ENCODE measurements at regions not wholly inside any gene's neighbourhood (a gene's known extent, or its start where the extent isn't known, plus 50 kb on each side); places are given as distances from the start of the nearest gene placed in this dataset.

DNA sequence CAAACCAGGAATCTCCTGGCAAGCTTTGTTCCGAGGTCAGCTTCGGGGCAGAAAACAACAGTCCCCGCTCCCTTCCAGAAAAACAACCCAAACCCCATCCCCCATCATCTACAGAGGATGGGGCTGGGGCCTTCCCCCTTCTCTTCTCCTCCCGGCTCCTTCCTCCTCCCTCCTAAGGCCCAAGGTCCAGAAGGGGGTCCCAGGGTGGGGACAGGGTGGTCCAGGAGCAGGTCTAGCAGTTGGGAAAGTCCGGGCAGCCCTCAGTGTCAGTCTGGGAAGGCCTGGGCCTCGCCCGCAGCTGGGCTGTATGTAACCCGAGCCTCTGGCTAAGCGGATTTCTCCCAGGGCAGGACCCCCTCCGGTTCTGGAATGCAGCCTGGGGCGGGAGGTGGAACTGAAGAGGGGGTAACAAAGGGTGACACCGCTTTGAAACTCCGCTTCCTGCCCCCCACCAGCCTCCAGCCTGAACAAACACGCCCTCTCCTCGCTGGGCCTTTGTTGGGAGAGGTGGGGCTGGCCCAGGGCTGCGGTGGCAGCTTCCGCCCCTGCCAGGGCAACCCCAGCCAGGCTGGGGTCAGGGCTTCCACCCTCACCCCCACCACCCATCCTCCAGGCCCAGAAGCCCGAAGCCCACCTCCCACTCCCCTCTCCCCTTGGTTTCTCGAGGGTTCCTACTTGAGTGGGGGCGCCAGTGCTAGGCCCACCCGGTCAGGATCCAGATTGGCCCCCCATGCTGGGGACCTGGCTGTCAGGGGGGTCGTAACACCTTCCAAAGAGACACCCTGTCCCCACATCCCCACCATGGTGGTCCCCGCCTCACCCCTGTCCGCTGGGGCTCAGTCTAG is 63.5 kb downstream of the C9orf50 start:
- intact Hi-C loops (cut with DNase I; ENCODE audit: low total_unique reads) = no loop called here
- TF ChIP-seq, protein P1, sequence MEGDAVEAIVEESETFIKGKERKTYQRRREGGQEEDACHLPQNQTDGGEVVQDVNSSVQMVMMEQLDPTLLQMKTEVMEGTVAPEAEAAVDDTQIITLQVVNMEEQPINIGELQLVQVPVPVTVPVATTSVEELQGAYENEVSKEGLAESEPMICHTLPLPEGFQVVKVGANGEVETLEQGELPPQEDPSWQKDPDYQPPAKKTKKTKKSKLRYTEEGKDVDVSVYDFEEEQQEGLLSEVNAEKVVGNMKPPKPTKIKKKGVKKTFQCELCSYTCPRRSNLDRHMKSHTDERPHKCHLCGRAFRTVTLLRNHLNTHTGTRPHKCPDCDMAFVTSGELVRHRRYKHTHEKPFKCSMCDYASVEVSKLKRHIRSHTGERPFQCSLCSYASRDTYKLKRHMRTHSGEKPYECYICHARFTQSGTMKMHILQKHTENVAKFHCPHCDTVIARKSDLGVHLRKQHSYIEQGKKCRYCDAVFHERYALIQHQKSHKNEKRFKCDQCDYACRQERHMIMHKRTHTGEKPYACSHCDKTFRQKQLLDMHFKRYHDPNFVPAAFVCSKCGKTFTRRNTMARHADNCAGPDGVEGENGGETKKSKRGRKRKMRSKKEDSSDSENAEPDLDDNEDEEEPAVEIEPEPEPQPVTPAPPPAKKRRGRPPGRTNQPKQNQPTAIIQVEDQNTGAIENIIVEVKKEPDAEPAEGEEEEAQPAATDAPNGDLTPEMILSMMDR (IDR thresholded peaks at IDR 0.05) = no peak
- TF ChIP-seq POLR2A (IDR thresholded peaks at IDR 0.05) = no peak
- no peak for DNase-seq (ENCODE audit: low spot score in 2 of 2)
- no peak overlapping the region for H3K4me3 ChIP-seq (ENCODE audit: low read depth, poor library complexity, severe bottlenecking)
- 74 to 77% methylated on average over 24 of the region's 24 CpGs for WGBS, 2 donors

DNA sequence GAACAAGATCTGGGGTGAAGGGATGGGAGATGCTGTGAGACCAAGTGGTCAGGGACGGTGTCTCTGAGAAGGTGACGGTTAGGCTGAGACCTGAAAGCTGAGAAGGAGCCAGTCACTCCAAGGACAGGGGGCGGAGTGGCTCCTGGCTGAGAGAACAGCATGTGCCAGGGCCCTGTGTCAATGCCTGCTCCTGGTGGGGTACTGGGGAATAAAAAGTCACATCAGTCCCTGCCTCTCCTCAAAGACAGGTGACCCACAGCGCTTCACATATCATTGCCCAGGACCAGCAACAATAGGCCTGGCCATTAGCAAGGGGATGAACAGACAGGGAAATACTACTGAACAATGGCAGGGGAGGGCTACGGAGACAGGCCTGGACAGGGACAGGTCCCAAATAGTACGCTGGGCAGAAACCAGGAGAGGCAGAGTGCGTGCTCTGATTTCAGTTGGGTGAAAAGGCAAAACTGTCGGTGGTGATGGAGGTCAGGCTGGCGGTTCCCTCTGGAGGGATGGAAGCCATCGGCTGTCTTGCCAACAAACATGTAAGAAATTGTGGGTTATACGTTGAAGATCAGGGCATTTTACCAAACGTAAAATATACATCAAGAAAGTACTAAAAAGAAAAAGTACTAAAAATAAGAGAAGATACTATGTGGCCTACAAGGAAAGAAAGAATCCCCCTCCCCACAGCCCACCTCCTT is 64.3 kb downstream of the C9orf50 start:
- TF ChIP-seq POLR2A (IDR thresholded peaks at IDR 0.05) = no peak
- TF ChIP-seq, protein P1 (IDR thresholded peaks at IDR 0.05) = no peak
- intact Hi-C loops (cut with DNase I; ENCODE audit: low total_unique reads) = no loop called here
- H3K4me3 ChIP-seq (ENCODE audit: low read depth, poor library complexity, severe bottlenecking) = no peak overlapping the region
- DNase-seq (ENCODE audit: low spot score in 2 of 2) = no peak
- WGBS, 2 donors = 87 to 91% methylated on average over 12 of the region's 12 CpGs

DNA sequence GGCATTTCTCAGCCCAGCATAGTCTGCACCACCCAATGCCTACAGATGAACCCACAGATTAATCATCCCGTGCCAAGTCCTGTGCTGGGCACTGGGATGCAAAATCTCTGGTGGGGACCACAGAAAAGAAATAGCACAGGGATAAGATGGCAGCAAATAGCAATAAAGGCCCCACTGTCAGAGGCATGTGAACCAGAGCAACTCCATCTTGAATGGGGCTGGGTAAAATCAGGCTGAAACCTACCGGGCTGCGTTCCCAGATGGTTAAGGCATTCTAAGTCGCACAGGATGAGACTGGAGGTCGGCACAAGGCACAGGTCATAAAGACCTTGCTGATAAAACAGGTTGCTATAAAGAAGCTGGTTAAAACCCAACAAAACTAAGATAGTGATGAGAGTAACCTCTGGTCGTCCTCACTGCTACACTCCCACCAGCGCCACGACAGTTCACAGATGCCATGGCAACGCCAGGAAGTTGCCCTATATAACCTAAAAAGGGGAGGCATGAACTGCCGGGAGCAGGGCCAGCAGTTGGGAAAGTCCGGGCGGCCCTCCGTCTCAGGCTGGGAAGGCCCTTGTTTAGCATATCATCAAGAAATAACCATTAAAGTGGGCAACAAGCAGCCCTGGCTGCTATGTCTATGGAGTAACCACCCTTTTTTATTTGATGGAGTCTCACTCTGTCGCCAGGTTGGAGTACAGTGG is 65.2 kb downstream of the C9orf50 start:
- TF ChIP-seq, protein P1 (IDR thresholded peaks at IDR 0.05) = no peak
- no peak for TF ChIP-seq POLR2A (IDR thresholded peaks at IDR 0.05)
- no peak for DNase-seq (ENCODE audit: low spot score in 2 of 2)
- 85% methylated on average over 14 of the region's 14 CpGs for WGBS, 2 donors
- H3K4me3 ChIP-seq (ENCODE audit: low read depth, poor library complexity, severe bottlenecking) = no peak overlapping the region
- intact Hi-C loops (cut with DNase I; ENCODE audit: low total_unique reads) = no loop called here

DNA sequence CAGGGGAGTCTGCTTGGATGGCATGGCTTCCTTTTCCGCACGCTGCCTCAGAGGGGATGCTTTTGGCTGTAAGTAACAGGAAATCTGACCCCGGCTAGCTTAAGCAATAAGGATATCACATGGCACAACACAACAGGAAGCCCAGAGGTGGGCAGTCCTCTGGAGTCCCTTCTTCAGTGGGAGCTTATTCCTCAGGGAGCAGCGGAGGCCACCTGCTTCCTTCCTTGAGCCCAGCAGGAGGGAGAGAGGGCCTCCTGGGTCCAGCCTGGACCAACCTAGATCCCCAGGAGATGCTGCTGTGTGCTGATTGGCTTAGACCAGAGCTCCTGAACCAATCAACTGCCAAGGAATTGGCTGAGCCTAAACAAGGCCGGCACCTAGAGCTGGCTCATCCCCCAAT is 66.3 kb downstream of the C9orf50 start:
- no peak for DNase-seq (ENCODE audit: low spot score in 2 of 2)
- TF ChIP-seq, protein P1 (IDR thresholded peaks at IDR 0.05) = no peak
- no peak for TF ChIP-seq POLR2A (IDR thresholded peaks at IDR 0.05)
- intact Hi-C loops (cut with DNase I; ENCODE audit: low total_unique reads) = no loop called here
- 76 to 78% methylated on average over 5 of the region's 5 CpGs for WGBS, 2 donors
- no peak overlapping the region for H3K4me3 ChIP-seq (ENCODE audit: low read depth, poor library complexity, severe bottlenecking)

DNA sequence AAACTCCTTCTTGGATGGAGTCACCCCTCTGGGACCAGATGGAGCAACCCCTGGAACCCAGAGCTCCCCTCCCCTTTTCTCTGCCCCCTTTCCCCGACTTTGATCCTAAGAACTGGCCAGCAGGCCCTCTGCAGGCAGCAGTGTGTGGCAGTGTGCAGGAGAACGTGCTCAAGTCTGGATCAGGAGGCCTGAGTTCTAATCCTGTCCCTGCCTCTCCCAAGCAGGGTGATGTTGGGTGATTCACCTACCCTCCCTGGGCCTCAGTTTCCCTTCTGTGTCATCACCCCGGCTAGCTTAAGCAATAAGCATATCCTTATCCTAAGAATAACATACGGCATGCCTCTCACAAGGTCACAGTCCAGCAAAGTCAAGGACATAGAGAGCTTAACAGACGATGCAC is 67.6 kb downstream of the C9orf50 start:
- intact Hi-C loops (cut with DNase I; ENCODE audit: low total_unique reads) = no loop called here
- no peak overlapping the region for H3K4me3 ChIP-seq (ENCODE audit: low read depth, poor library complexity, severe bottlenecking)
- TF ChIP-seq, protein P1 (IDR thresholded peaks at IDR 0.05) = no peak
- no peak for TF ChIP-seq POLR2A (IDR thresholded peaks at IDR 0.05)
- no peak for DNase-seq (ENCODE audit: low spot score in 2 of 2)
- 81 to 84% methylated on average over 5 of the region's 5 CpGs for WGBS, 2 donors
